HG02642 (cell line): ENCODE measurements at regions not wholly inside any gene's neighbourhood (a gene's known extent, or its start where the extent isn't known, plus 50 kb on each side); places are given as distances from the start of the nearest gene placed in this dataset.
"Not testable (repeated sequence)": the region's sequence is repeated elsewhere in the genome, so short reads cannot be mapped to it uniquely, and the experiment has no call there.

Experiments used
- ATAC-seq: cut with Tn5 transposase; IDR thresholded peaks from one replicate; pipeline ENCODE4 v1.9.1; 2021; ENCODE audit warnings: mild to moderate bottlenecking; ENCODE audit not compliant: unreplicated experiment, poor library complexity

DNA sequence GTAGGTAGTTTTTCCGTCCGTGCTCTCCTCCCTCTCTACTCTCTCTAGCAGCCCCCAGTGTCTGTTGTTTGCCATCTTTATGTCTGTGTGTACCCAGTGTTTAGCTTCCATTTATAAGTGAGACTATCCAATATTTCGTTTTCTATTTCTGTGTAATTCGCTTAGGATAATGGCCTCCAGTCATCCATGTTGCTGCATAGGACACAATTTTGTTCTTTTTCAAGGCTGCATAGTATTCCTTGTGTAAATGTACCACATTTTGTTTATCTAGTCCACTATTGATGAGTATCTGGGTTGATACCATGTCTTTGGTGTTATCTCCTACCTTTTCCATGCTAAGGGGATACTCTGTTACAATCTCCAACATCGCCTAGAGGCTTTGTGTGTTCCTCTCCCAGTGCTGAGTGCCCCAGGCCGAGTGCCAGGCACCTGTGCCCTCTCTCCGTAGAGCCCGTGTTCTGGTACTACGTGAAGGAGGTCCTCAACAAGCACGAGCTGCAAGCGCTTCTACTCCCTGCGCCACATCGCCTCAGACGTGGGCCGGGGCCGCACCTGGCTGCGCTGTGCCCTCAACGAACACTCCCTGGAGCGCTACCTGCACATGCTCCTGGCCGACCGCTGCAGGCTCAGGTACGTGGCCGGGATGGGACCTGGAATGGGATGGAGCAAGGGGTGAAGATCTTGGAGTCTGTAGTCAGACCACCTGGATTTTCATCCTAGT is 51.0 kb downstream of the NPIPB11 start:
- not testable (repeated sequence) for ATAC-seq

DNA sequence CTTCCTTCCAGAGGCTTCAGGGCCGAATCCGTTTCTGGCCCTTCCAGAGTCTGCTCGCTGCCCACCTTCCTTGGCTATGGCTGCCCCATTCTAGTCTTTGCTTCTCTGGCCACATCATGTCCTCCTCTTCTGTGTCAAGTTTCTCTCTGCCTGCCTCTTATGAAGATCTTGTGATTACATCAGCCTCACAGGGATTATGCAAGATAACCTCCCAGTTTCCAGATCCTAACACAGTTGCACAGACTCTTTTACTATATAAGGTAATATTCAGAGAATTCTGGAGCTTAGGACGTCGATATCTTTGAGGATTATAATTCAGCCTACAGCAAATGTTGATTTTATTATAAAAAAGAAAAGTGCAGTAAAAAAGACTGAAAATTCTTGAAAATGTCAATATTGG is 52.1 kb downstream of the NPIPB11 start:
- not testable (repeated sequence) for ATAC-seq

DNA sequence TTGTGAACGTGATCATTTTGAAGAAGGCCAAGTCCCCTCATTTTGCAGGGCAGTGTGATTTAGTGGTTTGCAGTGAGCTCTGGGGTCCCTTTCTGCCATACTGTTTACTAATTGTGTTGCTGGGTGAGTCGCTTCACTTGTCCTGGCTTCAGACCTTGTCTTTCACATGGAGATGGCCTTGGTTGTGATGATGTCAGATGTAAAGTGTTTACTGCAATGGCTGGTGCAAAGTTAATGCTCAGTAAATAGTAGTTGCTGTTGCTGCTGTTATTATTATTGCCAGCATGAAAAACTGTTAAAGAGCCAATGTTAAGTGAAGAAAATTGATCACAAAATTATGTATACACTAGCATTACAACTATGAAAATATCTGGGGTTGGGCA is 53.9 kb downstream of the NPIPB11 start:
- ATAC-seq: not testable (repeated sequence)

DNA sequence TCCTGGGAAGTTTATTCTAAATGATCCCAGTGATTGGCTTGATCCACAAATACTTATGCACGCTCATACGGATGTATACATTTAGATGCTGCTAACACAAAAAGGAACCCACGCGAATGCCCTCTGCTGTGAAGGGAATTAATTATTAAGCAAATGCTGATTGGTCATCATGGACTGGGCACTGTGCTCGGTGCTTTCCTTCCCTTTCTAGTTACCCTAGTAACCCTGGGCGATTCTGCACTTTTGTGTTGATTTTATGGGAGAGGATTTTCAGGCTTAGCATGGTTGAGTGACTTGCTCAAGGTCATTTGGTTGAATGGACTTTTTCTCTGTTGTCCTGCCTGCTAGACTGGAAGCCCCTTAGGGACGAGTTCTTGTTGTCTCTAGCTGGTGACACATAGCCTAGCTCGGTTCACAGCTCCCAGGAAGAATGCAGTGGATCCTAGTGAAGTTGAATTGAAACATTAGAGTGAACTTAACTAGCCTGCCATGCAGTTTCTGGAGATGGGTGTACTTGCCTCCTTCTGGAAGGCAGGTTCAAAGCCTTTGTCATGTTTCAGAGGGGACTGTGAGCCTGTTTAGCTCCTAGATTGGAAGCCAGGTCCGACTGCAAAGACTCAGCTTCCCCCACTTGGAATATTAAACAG is 54.4 kb downstream of the NPIPB11 start:
- not testable (repeated sequence) for ATAC-seq

DNA sequence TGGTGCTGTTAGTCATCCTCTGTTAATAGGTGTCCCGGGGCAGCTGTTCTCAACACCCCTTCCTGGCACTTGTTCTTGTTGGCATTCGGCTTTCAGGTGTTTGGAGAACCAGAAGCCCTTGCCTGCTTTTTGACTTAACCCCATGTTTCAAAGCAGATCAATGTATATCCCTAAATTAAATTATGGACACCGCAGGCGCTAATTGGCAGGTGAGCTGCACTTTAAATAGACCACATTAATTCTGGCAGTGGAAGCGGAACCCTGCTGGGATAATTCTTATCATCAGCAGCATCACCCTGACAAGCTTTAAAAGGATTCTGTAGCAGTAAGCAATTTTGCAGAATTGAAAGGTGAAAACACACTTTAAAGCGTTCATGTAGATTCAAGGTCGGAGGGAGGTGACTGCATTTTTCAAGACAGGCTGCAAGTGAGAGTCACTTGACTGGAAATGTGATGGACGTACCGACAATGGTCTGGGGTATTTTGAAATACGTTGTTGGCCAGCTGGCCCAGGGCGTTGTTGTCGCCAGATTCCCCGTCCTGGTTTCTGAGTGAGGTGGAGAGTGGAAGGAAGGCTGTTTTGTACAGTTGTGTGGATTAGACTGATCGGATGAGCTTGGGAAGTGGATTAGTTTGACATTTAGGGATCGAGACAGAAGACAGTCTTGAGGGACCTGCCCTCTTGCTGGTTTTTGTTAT is 55.1 kb downstream of the NPIPB11 start:
- not testable (repeated sequence) for ATAC-seq

DNA sequence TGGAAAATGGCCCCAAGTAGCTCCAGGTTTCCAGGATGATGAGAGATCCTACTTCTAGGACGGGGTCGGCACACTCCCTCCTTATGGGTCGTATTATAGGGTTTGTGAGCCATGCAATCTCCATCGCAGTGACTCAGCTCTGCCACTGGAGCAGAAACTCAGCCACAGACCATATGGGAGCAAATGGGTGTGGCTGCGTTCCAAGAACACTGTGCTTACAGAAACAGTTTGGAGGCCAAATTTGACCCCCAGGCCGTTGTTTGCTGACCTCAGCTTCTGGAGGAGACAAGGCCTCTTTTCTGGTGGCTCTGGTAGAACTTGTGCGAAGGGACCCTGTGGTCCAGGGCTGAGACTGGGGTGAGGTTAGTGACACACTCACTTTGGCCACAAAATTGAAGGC is 56.5 kb downstream of the NPIPB11 start:
- ATAC-seq: not testable (repeated sequence)

DNA sequence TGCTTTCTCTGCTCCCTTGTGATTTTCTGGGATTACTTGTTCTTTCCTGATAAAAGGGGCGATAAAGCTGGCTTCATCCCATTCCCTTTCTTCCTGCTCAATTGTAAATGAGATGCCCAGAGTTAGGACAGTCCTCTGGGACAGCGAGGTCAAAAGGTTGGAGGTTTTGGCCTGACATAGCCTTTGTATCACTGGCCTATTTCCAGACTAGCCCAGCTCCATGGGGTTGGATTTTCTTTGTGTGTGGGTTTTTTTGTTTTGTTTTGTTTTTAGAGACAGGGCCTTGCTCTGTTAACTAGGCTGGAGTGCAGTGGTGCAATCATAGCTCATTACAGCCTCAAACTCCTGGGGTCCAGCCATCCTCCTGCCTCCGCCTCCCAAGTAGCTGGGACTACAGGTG is 57.8 kb downstream of the NPIPB11 start:
- not testable (repeated sequence) for ATAC-seq

DNA sequence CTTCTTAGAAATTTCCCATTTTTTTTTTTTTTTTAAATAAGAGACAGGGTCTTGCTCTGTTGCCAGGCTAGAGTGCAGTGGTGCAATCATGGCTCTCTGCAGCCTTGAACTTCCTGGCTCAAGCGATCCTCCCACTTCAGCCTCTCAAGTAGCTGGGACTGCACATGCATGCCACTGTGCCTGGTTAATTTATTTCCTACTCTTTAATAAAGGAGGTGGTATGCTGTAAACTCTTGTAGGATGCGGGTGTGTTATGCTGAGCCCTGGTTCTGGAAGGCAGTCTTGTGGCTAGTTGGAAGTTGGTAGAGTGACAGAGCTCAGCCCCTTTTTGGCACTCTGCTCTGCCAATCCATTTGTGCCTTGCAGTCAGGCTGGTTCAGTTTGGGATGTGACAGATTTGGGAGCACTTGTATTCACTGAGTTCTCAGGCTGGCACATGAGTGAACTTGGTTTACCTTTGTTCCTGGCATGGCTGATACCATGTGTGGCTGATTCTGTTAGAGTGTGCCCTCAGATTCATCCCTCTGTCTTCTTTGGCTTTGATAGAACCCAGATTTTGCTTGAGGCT is 58.3 kb downstream of the NPIPB11 start:
- not testable (repeated sequence) for ATAC-seq

DNA sequence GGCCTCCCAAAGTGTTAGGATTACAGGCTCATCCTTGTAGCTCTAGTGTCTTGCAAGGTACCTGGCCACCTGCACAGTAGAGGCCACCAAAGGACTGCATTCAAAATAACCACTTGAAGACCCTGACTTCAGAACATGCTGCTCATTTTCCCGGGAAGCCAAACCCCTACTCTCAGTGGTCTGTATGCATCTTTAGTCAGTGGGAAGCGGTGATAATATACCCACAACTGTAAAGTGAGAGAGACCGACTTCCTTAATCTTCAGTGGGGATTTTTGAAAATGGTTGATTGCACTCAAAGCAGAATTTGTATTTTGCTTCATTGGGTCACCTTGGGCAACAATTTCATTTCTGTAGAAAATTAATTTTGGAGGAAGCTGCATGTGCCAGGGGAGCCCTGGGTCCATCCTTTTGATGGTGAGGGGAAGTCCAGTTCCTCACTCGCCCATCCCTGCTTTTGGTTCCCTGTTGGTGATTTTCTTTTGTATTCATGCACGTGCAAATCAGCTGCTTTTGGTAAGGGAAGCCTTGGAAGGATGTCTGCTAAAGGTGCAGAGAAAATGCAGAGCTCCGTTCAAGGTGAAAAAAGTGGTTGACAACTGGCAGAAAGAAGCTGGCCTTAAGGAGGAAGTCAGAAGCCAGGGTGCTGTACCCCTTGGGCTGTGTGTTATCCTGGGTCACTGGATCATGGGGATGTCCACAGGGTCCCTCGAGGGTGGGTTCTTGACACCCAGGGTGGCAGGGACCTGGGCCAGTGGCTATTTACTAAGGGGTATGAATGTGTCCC is 59.5 kb downstream of the NPIPB11 start:
- ATAC-seq: not testable (repeated sequence)

DNA sequence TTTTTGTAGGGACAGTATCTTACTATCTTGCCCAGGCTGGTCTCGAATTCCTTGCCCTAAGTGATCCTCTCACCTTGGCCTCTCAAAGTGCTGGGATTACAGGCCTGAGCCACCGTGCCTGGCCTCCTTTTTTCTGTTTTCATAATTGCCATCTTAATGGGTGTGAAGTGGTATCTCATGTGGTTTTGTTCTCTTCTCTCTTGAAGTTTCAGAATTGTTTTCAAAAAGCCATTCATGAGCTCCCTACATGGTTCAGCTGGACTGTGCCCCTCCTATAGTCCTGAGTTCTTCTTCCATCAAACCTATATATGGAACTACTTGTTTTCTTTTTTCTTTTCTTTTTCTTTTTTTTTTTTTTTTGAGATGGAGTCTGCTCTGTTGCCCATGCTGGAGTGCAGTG is 60.3 kb downstream of the NPIPB11 start:
- ATAC-seq: not testable (repeated sequence)

DNA sequence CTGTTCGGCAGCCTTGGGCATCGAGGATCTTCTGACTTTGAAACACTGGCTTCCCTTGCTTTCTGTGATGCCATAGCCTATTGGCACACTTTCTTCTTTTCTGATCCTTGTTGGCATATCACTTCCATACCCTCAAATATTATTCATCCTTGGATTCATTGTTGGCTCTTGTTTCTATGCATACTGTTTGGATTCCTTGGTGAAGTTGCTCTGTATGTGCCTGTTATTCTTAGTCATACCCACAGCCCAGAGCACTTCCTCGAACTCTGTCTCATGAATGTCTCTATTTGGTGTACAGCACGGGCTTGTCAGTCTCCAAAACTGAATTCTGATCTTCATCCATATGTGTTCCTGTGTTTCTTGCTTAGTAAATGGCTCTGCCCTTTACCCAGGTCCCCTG is 63.6 kb downstream of the NPIPB11 start:
- not testable (repeated sequence) for ATAC-seq

DNA sequence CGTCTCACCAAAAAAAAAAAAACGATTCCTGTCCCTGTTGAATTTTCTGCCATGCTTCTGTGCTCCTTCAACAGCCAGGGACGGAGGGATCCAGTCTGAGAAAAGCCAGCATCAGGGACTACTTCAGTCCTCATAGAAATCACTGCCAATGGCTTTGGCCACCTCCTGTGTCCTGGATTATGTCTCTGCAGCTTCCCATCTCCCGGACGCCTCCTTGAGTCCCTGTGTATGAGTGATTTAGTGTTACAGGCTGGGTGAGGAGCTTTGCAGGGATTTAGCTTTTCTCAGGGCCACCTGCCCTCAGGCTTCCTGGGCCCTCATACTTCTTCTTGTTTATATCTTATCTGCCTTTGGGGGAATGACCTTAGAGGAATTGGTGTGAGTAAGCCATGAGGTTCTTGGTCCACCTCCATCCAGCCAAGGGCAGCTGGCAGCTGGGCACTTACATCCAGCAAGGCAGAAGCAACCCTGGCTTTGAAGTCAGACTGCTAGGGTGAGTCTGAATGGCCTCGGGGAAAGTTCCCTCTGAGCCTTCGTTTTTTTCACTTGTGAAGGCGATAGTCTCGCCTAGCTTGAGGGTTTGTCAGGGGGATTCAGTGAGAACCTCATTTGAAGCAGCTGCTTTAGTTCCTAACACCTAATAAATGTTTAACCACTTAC is 65.6 kb downstream of the NPIPB11 start:
- ATAC-seq: not testable (repeated sequence)

DNA sequence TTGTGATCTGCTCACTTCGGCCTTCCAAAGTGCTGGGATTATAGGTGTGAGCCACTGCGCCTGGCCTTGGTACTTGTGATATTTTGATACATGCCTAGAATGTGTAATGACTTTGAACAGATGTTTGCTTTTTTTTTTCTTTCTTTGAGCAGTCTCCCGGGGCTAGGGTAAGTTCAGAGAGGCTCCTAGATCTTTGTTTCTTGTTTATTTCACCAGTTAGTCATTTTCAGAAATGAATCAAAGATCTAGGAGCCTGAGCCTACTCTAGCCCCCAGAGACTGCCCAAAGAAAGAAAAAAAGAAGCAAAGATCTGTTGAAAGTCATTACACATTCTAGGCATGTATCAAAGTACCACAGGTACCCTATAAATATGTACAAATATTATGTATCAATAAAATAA is 66.3 kb downstream of the NPIPB11 start:
- not testable (repeated sequence) for ATAC-seq

DNA sequence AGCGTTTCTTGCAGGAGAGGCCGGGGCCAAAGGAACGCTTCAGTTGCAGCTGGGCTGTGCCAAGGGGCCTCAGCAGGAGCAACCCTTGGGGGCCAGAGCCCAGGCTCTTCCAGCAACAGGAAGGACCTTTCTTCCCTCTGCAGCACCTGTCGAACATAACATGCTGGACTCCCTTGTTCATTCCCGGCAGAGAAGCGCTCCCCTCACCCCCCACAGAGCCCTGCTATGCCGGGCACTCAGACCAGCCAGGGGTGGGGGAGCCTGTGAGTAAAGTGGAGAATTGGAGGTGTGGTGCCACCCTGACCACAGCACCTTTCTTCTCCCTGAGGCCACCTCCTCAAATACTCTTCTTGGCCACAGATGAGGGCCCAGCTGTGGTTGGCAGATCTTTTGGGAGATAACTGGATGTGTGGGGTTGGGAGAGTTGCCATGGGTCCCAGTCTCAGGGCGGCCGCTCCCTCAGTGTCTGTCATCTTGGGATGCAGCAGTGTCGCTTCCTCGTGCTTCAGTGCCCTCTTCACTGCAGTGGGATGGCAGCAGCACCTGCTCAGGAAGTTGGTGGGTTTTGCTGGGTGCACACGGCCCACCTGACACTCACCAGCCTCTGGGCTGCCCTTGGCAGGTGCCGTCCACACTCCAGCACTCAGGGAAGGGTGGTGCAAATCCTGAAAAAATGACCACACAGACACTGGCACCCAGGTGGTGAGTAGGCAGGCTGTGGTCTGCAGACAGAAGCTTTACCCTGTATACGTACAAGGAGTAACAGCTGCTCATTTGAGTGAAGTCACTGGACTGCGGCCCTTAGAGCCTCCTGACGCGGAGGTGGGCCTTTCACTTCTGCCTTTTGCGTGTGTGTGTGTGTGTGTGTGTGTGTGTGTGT is 67.5 kb downstream of the NPIPB11 start:
- peak; percentile 79 for ATAC-seq

DNA sequence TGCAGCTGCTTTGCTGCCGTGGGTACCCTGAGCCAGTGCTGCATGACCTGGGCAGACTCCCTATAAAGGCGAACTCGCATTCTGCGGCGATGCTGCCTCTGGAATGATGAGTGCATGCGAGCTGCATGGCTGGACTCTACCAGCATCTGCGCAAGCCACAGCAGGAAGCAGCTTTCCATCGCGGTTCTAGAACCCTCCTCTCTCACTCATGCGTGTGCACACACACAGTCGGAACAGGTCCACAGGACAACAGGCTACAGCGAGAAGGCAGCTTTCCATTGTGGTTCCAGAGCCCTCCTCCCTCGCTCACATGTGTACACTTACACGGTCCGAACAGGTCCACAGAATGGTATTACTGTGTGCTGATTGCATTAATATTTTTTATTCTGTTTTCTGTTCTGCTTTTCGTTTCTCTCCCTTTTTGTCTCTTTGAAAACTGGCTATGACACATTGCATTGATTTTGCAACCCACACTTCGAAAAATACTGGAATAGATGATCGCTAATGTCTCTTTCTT is 69.1 kb downstream of the NPIPB11 start:
- ATAC-seq: peak; percentile 39

DNA sequence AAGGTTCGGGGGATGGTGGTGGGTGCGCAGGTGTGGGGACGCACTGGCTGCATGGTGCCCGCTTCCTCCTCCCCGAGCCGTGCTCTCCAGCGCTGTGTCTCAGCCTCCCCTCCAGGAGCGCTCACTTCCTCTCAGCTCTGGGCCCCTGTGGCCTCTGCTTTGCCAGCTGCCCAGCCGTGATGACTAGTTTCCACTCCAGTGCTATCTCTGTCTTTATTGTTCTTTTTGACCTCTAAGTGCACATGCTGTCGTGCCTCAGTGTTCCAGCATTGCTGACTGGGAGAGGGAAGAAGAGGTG is 71.0 kb downstream of the NPIPB11 start:
- peak; percentile 37 for ATAC-seq

DNA sequence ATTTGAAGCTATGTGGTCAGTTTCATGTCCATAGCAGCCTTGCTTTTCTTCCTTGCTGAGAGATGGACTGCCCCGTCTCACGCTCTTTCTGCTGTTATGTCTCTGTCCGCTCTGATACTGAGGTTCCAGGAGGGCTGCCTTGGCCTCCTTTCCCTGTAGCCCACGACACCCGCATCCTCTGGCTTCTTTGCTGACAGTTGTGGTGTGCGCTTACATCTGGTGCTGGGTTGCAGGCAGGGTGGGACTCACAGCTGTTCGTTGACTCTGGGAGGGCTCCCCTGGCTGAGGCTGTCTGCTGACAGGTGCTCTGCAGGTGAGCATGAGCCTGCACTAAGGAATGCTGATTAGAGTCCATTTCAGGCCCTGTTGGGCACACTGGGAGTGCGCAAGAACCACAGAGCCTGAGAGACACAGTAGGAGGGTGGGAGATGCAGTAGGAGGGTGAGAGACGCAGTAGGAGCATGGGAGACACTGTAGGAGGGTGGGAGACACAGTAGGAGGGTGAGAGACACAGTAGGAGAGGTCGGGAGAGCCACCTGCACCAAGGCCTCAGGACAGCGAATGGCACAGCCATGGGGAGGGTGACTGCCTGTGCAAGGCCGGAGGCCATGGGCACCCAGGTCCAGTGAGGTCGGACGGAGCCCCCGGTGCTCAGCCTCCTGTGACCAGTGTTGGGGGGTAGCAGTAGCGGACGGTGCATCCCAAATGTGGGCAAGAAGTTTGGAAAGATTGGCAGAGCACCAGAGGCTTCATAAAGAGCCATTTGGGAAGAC is 71.5 kb downstream of the NPIPB11 start:
- ATAC-seq: not testable (repeated sequence)

DNA sequence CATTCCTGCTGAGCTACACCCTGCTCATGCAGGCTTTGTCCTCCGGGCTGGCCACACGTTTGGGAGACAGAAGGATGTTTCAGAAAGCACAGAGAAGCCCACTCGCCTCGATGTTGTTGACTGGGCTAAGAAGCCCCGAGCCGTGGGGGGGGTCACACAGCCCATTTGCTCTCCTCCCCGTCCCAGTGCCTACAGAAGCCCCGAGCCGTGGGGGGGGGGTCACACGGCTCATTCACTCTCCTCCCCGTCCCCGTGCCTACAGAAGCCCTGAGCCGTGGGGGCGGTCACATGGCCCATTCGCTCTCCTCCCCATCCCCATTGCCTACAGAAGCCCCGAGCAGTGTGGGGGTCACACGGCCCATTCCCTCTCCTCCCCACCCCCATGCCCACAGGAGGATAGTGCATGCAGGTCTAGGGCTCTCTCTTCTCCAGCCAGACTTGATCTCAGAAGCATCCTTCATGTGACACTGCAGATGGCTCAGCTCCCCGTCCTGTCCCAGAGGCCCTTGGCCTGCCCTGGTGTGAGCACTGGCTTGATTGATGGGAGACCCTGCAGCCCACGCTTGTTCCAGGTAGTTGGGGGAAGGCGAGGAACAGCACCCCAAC is 72.9 kb downstream of the NPIPB11 start:
- ATAC-seq: not testable (repeated sequence)
